GM23338 (cell line): ENCODE measurements at regions not wholly inside any gene's neighbourhood (a gene's known extent, or its start where the extent isn't known, plus 50 kb on each side); places are given as distances from the start of the nearest gene placed in this dataset.

Source experiments
- ATAC-seq: fragments of 200-7000 bp; cut with Tn5 transposase; 3 replicates; pipeline ENCODE4 v1.9.1; 2020
- DNase-seq: peaks from one replicate; pipeline ENCODE4 v3.0.0-alpha.2; 2015; ENCODE audit warnings: low spot score
- H2AFZ ChIP-seq: fragments of 200-600 bp; sonication (generic); 2 replicates; pipeline ENCODE4 v1.8.0; 2016; ENCODE audit warnings: antibody characterized with exemption, mild to moderate bottlenecking, moderate library complexity
- H3F3A ChIP-seq: fragments of 200-600 bp; sonication (generic); replicated peaks from 2 replicates; pipeline ENCODE4 v1.8.0; 2017; ENCODE audit warnings: antibody characterized with exemption, mixed run types, low read depth
- H3K27ac ChIP-seq: fragments of 200-600 bp; sonication (generic); 2 replicates; pipeline ENCODE4 v1.6.1; 2016; ENCODE audit warnings: low read depth
- H3K27me3 ChIP-seq: fragments of 200-600 bp; sonication (generic); 2 replicates; pipeline ENCODE4 v1.8.0; 2016; ENCODE audit warnings: mild to moderate bottlenecking, mixed run types, moderate library complexity; ENCODE audit not compliant: insufficient read depth
- H3K36me3 ChIP-seq: fragments of 200-600 bp; sonication (generic); 2 replicates; pipeline ENCODE4 v1.8.0; 2016; ENCODE audit warnings: mild to moderate bottlenecking; ENCODE audit not compliant: insufficient read depth
- H3K4me1 ChIP-seq: fragments of 200-600 bp; sonication (generic); 2 replicates; pipeline ENCODE4 v1.8.0; 2016; ENCODE audit warnings: mild to moderate bottlenecking, moderate library complexity; ENCODE audit not compliant: insufficient read depth
- H3K4me2 ChIP-seq: fragments of 200-600 bp; sonication (generic); 2 replicates; pipeline ENCODE4 v1.7.1; 2017; ENCODE audit warnings: mixed run types
- H3K4me3 ChIP-seq: fragments of 200-600 bp; sonication (generic); 2 replicates; pipeline ENCODE4 v1.6.1; 2016; ENCODE audit warnings: mixed run types
- H3K79me2 ChIP-seq: fragments of 200-600 bp; sonication (generic); replicated peaks from 2 replicates; pipeline ENCODE4 v1.8.0; 2017; ENCODE audit warnings: mild to moderate bottlenecking; ENCODE audit not compliant: insufficient read depth
- H3K9me2 ChIP-seq: fragments of 200-600 bp; sonication (generic); 2 replicates; pipeline ENCODE4 v1.8.0; 2017; ENCODE audit not compliant: insufficient read depth
- H4K20me1 ChIP-seq: fragments of 200-600 bp; sonication (generic); replicated peaks from 2 replicates; pipeline ENCODE4 v1.8.0; 2017; ENCODE audit warnings: mild to moderate bottlenecking; ENCODE audit not compliant: insufficient read depth
- H3K27ac Mint-ChIP-seq: 2 replicates; pipeline ENCODE4 v1.8.0; 2020; ENCODE audit warnings: inconsistent platforms, mild to moderate bottlenecking, moderate library complexity, mixed read lengths
- H3K27me3 Mint-ChIP-seq: 3 replicates; pipeline ENCODE4 v1.8.0; 2022; ENCODE audit warnings: low read depth, mild to moderate bottlenecking, moderate library complexity, mixed read lengths, inconsistent platforms; ENCODE audit not compliant: insufficient read depth, poor library complexity
- H3K36me3 Mint-ChIP-seq: 3 replicates; pipeline ENCODE4 v1.8.0; 2021; ENCODE audit warnings: low read depth, mild to moderate bottlenecking, inconsistent platforms, moderate library complexity, mixed read lengths
- H3K4me1 Mint-ChIP-seq: 3 replicates; pipeline ENCODE4 v1.8.0; 2020; ENCODE audit warnings: mild to moderate bottlenecking, inconsistent platforms, mixed read lengths
- H3K4me3 Mint-ChIP-seq: 3 replicates; pipeline ENCODE4 v1.8.0; 2021; ENCODE audit warnings: moderate library complexity, mild to moderate bottlenecking, inconsistent platforms, mixed read lengths
- H3K9me3 Mint-ChIP-seq: 3 replicates; pipeline ENCODE4 v1.8.0; 2020; ENCODE audit warnings: moderate library complexity, mild to moderate bottlenecking, inconsistent platforms, mixed read lengths
- CREB1 ChIP-seq: fragments of 250-450 bp; sonication (Bioruptor Pico); IDR thresholded peaks from 2 replicates; pipeline ENCODE4 v1.5.0; 2020; ENCODE audit warnings: low read depth, mild to moderate bottlenecking, moderate library complexity
- EZH2phosphoT487 ChIP-seq: fragments of 200-600 bp; sonication (generic); IDR thresholded peaks from one replicate; pipeline ENCODE4 v1.8.1; 2018; ENCODE audit warnings: antibody characterized with exemption; ENCODE audit not compliant: unreplicated experiment
- JUNB ChIP-seq: IDR thresholded peaks from one replicate; pipeline ENCODE4 v1.6.1; 2016; ENCODE audit warnings: antibody characterized with exemption; ENCODE audit not compliant: unreplicated experiment
- NANOG ChIP-seq: IDR thresholded peaks from 2 replicates; pipeline ENCODE4 v1.6.1; 2016; ENCODE audit warnings: antibody characterized with exemption, borderline replicate concordance
- POLR2AphosphoS5 ChIP-seq: IDR thresholded peaks from 2 replicates; pipeline ENCODE4 v1.6.1; 2016; ENCODE audit warnings: antibody characterized with exemption, low read depth
- STAT1 ChIP-seq: IDR thresholded peaks from one replicate; pipeline ENCODE4 v1.6.1; 2016; ENCODE audit warnings: antibody characterized with exemption; ENCODE audit not compliant: unreplicated experiment
- ZNF114 ChIP-seq: fragments of 250-450 bp; sonication (Bioruptor Pico); IDR thresholded peaks from 2 replicates; pipeline ENCODE4 v1.5.0; 2020; ENCODE audit warnings: mild to moderate bottlenecking, moderate library complexity
- TF ChIP-seq, protein P1 (sequence below): IDR thresholded peaks from 2 replicates; pipeline ENCODE4 v1.6.1; 2016; ENCODE audit warnings: antibody characterized with exemption
- TF ChIP-seq, protein P2 (sequence below): IDR thresholded peaks from one replicate; pipeline ENCODE4 v1.6.1; 2018; ENCODE audit warnings: antibody characterized with exemption; ENCODE audit not compliant: unreplicated experiment
- TF ChIP-seq, protein P3 (sequence below): fragments of 250-450 bp; sonication (Bioruptor Pico); IDR thresholded peaks from 2 replicates; pipeline ENCODE4 v1.5.0; 2020; ENCODE audit warnings: mild to moderate bottlenecking, moderate library complexity

DNA sequence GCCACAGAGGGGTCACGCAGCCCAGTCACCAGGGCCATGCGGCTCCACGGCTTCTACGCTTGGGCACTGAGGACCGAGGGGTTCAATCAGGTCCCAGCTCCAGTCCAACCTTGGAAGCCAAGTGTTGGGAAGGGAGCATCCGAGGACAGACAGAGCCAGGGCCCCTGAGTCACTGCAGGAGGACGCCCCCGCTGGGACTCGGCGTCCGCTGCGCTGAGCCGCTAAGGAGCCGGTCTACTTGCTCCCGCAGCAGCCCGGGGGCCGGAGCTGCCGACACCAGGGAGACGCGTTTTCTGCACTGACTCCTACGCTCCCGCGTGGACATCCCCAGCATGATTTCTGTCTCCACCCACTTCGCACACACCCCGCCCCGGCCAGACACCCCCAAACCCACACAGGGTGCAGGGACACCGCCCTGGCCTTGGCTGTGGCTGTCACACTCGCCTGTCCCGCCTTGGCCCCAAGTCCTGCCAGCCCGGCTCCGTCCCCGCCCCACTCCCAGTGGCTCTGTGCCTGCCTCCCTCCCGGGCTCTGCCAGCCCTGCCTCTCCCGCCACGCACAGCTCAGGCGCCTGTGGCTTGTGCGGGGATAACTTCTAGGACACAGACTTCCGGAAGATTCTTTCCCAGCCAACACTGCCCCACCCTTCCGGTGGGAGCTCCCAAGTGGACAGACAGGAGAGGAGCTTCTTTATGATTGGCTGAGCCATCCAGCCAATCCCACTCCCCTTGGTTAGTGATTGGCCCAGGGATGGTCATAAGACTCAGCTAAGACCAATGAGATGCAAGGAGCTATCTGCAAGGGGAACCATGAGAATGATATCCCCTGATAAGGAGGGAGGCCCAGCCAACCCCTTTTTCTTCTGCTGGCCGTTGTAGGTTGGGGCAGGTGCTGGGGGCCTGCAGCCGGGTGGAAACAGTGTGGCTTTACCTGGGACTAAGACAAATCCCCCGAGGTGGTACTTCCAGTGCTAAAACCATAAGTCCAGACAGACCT lies 118.9 kb upstream of the SFSWAP start:
- no peak overlapping the region for H3K27ac Mint-ChIP-seq
- no peak for TF ChIP-seq EZH2phosphoT487
- TF ChIP-seq, protein P1, sequence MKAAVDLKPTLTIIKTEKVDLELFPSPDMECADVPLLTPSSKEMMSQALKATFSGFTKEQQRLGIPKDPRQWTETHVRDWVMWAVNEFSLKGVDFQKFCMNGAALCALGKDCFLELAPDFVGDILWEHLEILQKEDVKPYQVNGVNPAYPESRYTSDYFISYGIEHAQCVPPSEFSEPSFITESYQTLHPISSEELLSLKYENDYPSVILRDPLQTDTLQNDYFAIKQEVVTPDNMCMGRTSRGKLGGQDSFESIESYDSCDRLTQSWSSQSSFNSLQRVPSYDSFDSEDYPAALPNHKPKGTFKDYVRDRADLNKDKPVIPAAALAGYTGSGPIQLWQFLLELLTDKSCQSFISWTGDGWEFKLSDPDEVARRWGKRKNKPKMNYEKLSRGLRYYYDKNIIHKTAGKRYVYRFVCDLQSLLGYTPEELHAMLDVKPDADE: no peak
- no peak for TF ChIP-seq ZNF114 (CRISPR knock-in tag)
- TF ChIP-seq CREB1 (CRISPR knock-in tag): no peak
- TF ChIP-seq JUNB: no peak
- peaks cover 8% of the 10 kb centered on the region for H3K27me3 Mint-ChIP-seq
- no peaks in the 10 kb centered on the region for H4K20me1 ChIP-seq
- DNase-seq (no peak), ATAC-seq (peak; percentile 40; the same call in 2 of the 3 replicates)
- H3K4me2 ChIP-seq: no peak overlapping the region
- no peaks in the 10 kb centered on the region for H3K27me3 ChIP-seq
- H3K4me1 ChIP-seq: no peaks in the 10 kb centered on the region
- peaks cover 3% of the 10 kb centered on the region; the same call in 1 of the 3 replicates for H3K36me3 Mint-ChIP-seq
- peak overlapping the region; percentile 66; the same call in 1 of the 2 replicates for H2AFZ ChIP-seq
- H3F3A ChIP-seq: no peaks in the 10 kb centered on the region
- H3K4me1 Mint-ChIP-seq: peaks cover 16% of the 10 kb centered on the region
- H3K36me3 ChIP-seq: no peaks in the 10 kb centered on the region
- no peak overlapping the region for H3K27ac ChIP-seq
- H3K4me3 Mint-ChIP-seq: no peak overlapping the region
- no peak overlapping the region for H3K4me3 ChIP-seq
- H3K9me2 ChIP-seq: no peaks in the 10 kb centered on the region
- H3K9me3 Mint-ChIP-seq: peaks cover 14% of the 10 kb centered on the region
- no peaks in the 10 kb centered on the region for H3K79me2 ChIP-seq

DNA sequence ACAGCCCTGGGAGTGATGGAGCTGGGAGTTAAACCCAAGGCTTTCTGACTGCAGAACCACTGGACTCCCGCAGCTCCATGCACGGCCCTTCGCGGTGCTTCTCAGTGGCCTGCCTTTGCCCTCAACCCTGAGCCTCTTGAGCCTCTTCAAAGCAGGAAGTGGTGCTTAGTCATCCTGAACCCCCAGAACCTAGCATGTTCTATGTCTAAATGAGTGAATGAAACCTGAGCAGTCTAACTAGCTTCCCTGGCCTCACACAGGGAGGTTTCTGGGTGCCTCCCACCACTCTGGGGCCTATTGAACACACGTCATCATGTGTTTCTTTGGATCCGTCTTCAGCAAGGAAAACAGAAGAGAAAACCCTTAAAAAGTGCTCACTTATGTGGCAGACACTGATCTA lies 117.9 kb upstream of the SFSWAP start:
- no peak overlapping the region for H3K4me3 ChIP-seq
- H3K4me1 Mint-ChIP-seq: peaks cover 16% of the 10 kb centered on the region
- no peak overlapping the region for H3K4me2 ChIP-seq
- no peak overlapping the region; the same call in 1 of the 2 replicates for H3K27ac Mint-ChIP-seq
- no peak overlapping the region for H3K4me3 Mint-ChIP-seq
- no peaks in the 10 kb centered on the region for H3K79me2 ChIP-seq
- H3K27ac ChIP-seq: no peak overlapping the region
- no peaks in the 10 kb centered on the region for H3K27me3 ChIP-seq
- no peaks in the 10 kb centered on the region for H3F3A ChIP-seq
- H3K36me3 ChIP-seq: no peaks in the 10 kb centered on the region
- no peaks in the 10 kb centered on the region for H3K36me3 Mint-ChIP-seq
- no peak for ATAC-seq
- no peaks in the 10 kb centered on the region for H3K9me2 ChIP-seq
- no peaks in the 10 kb centered on the region for H4K20me1 ChIP-seq
- no peak overlapping the region for H2AFZ ChIP-seq
- no peaks in the 10 kb centered on the region for H3K4me1 ChIP-seq
- no peak for DNase-seq
- peaks cover 4% of the 10 kb centered on the region for H3K9me3 Mint-ChIP-seq
- peaks cover 8% of the 10 kb centered on the region for H3K27me3 Mint-ChIP-seq
- TF ChIP-seq POLR2AphosphoS5: no peak
- TF ChIP-seq EZH2phosphoT487: no peak
- TF ChIP-seq, protein P2, sequence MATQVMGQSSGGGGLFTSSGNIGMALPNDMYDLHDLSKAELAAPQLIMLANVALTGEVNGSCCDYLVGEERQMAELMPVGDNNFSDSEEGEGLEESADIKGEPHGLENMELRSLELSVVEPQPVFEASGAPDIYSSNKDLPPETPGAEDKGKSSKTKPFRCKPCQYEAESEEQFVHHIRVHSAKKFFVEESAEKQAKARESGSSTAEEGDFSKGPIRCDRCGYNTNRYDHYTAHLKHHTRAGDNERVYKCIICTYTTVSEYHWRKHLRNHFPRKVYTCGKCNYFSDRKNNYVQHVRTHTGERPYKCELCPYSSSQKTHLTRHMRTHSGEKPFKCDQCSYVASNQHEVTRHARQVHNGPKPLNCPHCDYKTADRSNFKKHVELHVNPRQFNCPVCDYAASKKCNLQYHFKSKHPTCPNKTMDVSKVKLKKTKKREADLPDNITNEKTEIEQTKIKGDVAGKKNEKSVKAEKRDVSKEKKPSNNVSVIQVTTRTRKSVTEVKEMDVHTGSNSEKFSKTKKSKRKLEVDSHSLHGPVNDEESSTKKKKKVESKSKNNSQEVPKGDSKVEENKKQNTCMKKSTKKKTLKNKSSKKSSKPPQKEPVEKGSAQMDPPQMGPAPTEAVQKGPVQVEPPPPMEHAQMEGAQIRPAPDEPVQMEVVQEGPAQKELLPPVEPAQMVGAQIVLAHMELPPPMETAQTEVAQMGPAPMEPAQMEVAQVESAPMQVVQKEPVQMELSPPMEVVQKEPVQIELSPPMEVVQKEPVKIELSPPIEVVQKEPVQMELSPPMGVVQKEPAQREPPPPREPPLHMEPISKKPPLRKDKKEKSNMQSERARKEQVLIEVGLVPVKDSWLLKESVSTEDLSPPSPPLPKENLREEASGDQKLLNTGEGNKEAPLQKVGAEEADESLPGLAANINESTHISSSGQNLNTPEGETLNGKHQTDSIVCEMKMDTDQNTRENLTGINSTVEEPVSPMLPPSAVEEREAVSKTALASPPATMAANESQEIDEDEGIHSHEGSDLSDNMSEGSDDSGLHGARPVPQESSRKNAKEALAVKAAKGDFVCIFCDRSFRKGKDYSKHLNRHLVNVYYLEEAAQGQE: no peak
- no peak for TF ChIP-seq NANOG
- no peak for TF ChIP-seq STAT1
- TF ChIP-seq, protein P3, sequence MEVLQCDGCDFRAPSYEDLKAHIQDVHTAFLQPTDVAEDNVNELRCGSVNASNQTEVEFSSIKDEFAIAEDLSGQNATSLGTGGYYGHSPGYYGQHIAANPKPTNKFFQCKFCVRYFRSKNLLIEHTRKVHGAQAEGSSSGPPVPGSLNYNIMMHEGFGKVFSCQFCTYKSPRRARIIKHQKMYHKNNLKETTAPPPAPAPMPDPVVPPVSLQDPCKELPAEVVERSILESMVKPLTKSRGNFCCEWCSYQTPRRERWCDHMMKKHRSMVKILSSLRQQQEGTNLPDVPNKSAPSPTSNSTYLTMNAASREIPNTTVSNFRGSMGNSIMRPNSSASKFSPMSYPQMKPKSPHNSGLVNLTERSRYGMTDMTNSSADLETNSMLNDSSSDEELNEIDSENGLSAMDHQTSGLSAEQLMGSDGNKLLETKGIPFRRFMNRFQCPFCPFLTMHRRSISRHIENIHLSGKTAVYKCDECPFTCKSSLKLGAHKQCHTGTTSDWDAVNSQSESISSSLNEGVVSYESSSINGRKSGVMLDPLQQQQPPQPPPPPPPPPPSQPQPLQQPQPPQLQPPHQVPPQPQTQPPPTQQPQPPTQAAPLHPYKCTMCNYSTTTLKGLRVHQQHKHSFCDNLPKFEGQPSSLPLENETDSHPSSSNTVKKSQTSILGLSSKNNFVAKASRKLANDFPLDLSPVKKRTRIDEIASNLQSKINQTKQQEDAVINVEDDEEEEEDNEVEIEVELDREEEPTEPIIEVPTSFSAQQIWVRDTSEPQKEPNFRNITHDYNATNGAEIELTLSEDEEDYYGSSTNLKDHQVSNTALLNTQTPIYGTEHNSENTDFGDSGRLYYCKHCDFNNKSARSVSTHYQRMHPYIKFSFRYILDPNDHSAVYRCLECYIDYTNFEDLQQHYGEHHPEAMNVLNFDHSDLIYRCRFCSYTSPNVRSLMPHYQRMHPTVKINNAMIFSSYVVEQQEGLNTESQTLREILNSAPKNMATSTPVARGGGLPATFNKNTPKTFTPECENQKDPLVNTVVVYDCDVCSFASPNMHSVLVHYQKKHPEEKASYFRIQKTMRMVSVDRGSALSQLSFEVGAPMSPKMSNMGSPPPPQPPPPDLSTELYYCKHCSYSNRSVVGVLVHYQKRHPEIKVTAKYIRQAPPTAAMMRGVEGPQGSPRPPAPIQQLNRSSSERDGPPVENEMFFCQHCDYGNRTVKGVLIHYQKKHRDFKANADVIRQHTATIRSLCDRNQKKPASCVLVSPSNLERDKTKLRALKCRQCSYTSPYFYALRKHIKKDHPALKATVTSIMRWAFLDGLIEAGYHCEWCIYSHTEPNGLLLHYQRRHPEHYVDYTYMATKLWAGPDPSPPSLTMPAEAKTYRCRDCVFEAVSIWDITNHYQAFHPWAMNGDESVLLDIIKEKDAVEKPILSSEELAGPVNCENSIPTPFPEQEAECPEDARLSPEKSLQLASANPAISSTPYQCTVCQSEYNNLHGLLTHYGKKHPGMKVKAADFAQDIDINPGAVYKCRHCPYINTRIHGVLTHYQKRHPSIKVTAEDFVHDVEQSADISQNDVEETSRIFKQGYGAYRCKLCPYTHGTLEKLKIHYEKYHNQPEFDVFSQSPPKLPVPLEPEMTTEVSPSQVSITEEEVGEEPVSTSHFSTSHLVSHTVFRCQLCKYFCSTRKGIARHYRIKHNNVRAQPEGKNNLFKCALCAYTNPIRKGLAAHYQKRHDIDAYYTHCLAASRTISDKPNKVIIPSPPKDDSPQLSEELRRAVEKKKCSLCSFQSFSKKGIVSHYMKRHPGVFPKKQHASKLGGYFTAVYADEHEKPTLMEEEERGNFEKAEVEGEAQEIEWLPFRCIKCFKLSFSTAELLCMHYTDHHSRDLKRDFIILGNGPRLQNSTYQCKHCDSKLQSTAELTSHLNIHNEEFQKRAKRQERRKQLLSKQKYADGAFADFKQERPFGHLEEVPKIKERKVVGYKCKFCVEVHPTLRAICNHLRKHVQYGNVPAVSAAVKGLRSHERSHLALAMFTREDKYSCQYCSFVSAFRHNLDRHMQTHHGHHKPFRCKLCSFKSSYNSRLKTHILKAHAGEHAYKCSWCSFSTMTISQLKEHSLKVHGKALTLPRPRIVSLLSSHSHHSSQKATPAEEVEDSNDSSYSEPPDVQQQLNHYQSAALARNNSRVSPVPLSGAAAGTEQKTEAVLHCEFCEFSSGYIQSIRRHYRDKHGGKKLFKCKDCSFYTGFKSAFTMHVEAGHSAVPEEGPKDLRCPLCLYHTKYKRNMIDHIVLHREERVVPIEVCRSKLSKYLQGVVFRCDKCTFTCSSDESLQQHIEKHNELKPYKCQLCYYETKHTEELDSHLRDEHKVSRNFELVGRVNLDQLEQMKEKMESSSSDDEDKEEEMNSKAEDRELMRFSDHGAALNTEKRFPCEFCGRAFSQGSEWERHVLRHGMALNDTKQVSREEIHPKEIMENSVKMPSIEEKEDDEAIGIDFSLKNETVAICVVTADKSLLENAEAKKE (CRISPR knock-in tag): no peak
- TF ChIP-seq JUNB: no peak
